ENCODE measurements at regions not wholly inside any gene's neighbourhood (a gene's known extent, or its start where the extent isn't known, plus 50 kb on each side); places are given as distances from the start of the nearest gene placed in this dataset.

- no peak for FAIRE-seq
Observed at GRCh38 chr4:133719098-133719497, 482.5 kb downstream of the PABPC4L start.

GRCh38 chr4:133714211-133714610 is 487.4 kb downstream of the PABPC4L start:
- no peak for FAIRE-seq

GRCh38 chr4:133713340-133713739 is 488.2 kb downstream of the PABPC4L start:
- FAIRE-seq, result no peak

- no peak for FAIRE-seq
Observed at GRCh38 chr4:133711817-133712216, 489.8 kb downstream of the PABPC4L start.

GRCh38 chr4:133694416-133694815 is 507.2 kb downstream of the PABPC4L start:
- no peak for FAIRE-seq

- no peak for FAIRE-seq
Observed at GRCh38 chr4:133683967-133684366, 517.6 kb downstream of the PABPC4L start.

GRCh38 chr4:133668061-133668851 is 519.2 kb downstream of the PCDH10 start:
- no peak for FAIRE-seq

- no peak for FAIRE-seq
Observed at GRCh38 chr4:133647206-133647605, 498.1 kb downstream of the PCDH10 start.

GRCh38 chr4:133641191-133641590 is 492.1 kb downstream of the PCDH10 start:
- FAIRE-seq, result no peak

- no peak for FAIRE-seq
Observed at GRCh38 chr4:133638751-133639150, 489.7 kb downstream of the PCDH10 start.

- no peak for FAIRE-seq
Observed at GRCh38 chr4:133637161-133637560, 488.1 kb downstream of the PCDH10 start.

- no peak for FAIRE-seq
Observed at GRCh38 chr4:133624744-133625143, 475.6 kb downstream of the PCDH10 start.

GRCh38 chr4:133623847-133624246 is 474.8 kb downstream of the PCDH10 start:
- no peak for FAIRE-seq

GRCh38 chr4:133621628-133622027 is 472.5 kb downstream of the PCDH10 start:
- FAIRE-seq, result no peak

GRCh38 chr4:133620555-133620954 is 471.5 kb downstream of the PCDH10 start:
- FAIRE-seq, result no peak

GRCh38 chr4:133618963-133619362 is 469.9 kb downstream of the PCDH10 start:
- no peak for FAIRE-seq

- no peak for FAIRE-seq
Observed at GRCh38 chr4:133600008-133600407, 450.9 kb downstream of the PCDH10 start.

- no peak for FAIRE-seq
Observed at GRCh38 chr4:133598779-133599178, 449.7 kb downstream of the PCDH10 start.

- no peak for FAIRE-seq
Observed at GRCh38 chr4:133597251-133597650, 448.2 kb downstream of the PCDH10 start.

- FAIRE-seq, result no peak
Observed at GRCh38 chr4:133596459-133596858, 447.4 kb downstream of the PCDH10 start.

GRCh38 chr4:133594390-133595207 is 445.5 kb downstream of the PCDH10 start:
- FAIRE-seq, result no peak

- FAIRE-seq, result no peak
Observed at GRCh38 chr4:133593764-133594163, 444.7 kb downstream of the PCDH10 start.

GRCh38 chr4:133592591-133592990 is 443.5 kb downstream of the PCDH10 start:
- FAIRE-seq, result no peak

- FAIRE-seq, result no peak
Observed at GRCh38 chr4:133592106-133592505, 443.0 kb downstream of the PCDH10 start.

Measured in A204.1 (cell line).